CD14-positive monocyte (primary cell): ENCODE measurements at regions not wholly inside any gene's neighbourhood (a gene's known extent, or its start where the extent isn't known, plus 50 kb on each side); places are given as distances from the start of the nearest gene placed in this dataset.

ENCODE experiments used
- DNase-seq, 3 donors: peaks; one replicate each; pipeline ENCODE4 v3.0.0-alpha.2; 2011 to 2022
- H2AFZ ChIP-seq: 2 replicates; pipeline ENCODE4 v1.6.0; 2012; ENCODE audit warnings: mild to moderate bottlenecking, low read depth, low read length, inconsistent platforms; ENCODE audit not compliant: insufficient read depth, poor library complexity, severe bottlenecking
- H3K27ac ChIP-seq, 2 donors: 1 replicate in 1 of 2; 2 replicates in 1 of 2; pipeline ENCODE4 v1.5.1; 2012 to 2013; ENCODE audit warnings: low read length in 2 of 2, control low read depth in 1 of 2, inconsistent platforms in 1 of 2, low read depth in 1 of 2, mild to moderate bottlenecking in 1 of 2
- H3K27me3 ChIP-seq, 2 donors: one replicate each; pipeline versions ENCODE4 v1.6.0 to v1.6.1; 2011 to 2013; ENCODE audit warnings: low read length in 2 of 2; ENCODE audit not compliant: control insufficient read depth in 2 of 2, insufficient read depth in 2 of 2
- H3K36me3 ChIP-seq, 2 donors: replicated peaks in 1 of 2; 1 replicate in 1 of 2; 2 replicates in 1 of 2; pipeline versions ENCODE4 v1.5.1 to v1.6.1; 2012 to 2013; ENCODE audit warnings: low read length in 2 of 2, control low read depth in 1 of 2, inconsistent platforms in 1 of 2, mild to moderate bottlenecking in 1 of 2; ENCODE audit not compliant: insufficient read depth in 2 of 2, control insufficient read depth in 1 of 2
- H3K4me1 ChIP-seq, 2 donors: 1 replicate in 1 of 2; 2 replicates in 1 of 2; pipeline versions ENCODE4 v1.5.1 to v1.6.1; 2012 to 2013; ENCODE audit warnings: low read length in 2 of 2, control low read depth in 1 of 2, inconsistent platforms in 1 of 2, mild to moderate bottlenecking in 1 of 2, moderate library complexity in 1 of 2; ENCODE audit not compliant: insufficient read depth in 2 of 2, control insufficient read depth in 1 of 2
- H3K4me2 ChIP-seq: replicated peaks from 2 replicates; pipeline ENCODE3; 2012; ENCODE audit warnings: low read length, moderate library complexity, mild to moderate bottlenecking; ENCODE audit not compliant: poor library complexity, severe bottlenecking; ENCODE audit errors: extremely low read depth
- H3K4me3 ChIP-seq, 3 experiments: fragments of 200-600 bp in 1 of 3; sonication (generic) in 1 of 3; replicated peaks in 1 of 3; 1 replicate in 2 of 3; 2 replicates in 1 of 3; pipeline ENCODE4 v1.5.1; 2011 to 2013; ENCODE audit warnings: low read length in 3 of 3, mild to moderate bottlenecking in 3 of 3, control low read depth in 2 of 3, low read depth in 2 of 3, inconsistent platforms in 1 of 3, moderate library complexity in 1 of 3
- H3K79me2 ChIP-seq: 2 replicates; pipeline ENCODE4 v1.6.0; 2012; ENCODE audit warnings: mild to moderate bottlenecking, control low read depth, inconsistent platforms, low read length, moderate library complexity; ENCODE audit not compliant: insufficient read depth
- H3K9ac ChIP-seq: 2 replicates; pipeline ENCODE4 v1.6.0; 2017; ENCODE audit warnings: low read length, mild to moderate bottlenecking; ENCODE audit not compliant: insufficient read depth, poor library complexity, severe bottlenecking
- H3K9me3 ChIP-seq, 2 donors: replicated peaks in 1 of 2; 1 replicate in 1 of 2; 2 replicates in 1 of 2; pipeline versions ENCODE4 v1.5.1 to v1.6.1; 2012 to 2013; ENCODE audit warnings: low read length in 2 of 2, control low read depth in 1 of 2; ENCODE audit not compliant: control insufficient read depth in 1 of 2, insufficient read depth in 1 of 2
- H4K20me1 ChIP-seq: 2 replicates; pipeline ENCODE4 v1.6.0; 2012; ENCODE audit warnings: mild to moderate bottlenecking, low read length, control low read depth, moderate library complexity; ENCODE audit not compliant: insufficient read depth
- H3K27ac Mint-ChIP-seq, 7 donors: one replicate each; pipeline ENCODE4 v1.8.0; 2020; ENCODE audit warnings: mild to moderate bottlenecking in 7 of 7, mixed read lengths in 7 of 7, moderate library complexity in 6 of 7, inconsistent platforms in 2 of 7
- H3K27me3 Mint-ChIP-seq, 3 donors: one replicate each; pipeline ENCODE4 v1.8.0; 2021 to 2022; ENCODE audit warnings: low read depth in 3 of 3, mild to moderate bottlenecking in 3 of 3, mixed read lengths in 3 of 3, moderate library complexity in 3 of 3, inconsistent platforms in 1 of 3
- H3K36me3 Mint-ChIP-seq, 2 donors: one replicate each; pipeline ENCODE4 v1.8.0; 2020; ENCODE audit warnings: mixed read lengths in 2 of 2, inconsistent platforms in 1 of 2, mild to moderate bottlenecking in 1 of 2
- H3K4me1 Mint-ChIP-seq: one replicate; pipeline ENCODE4 v1.8.0; 2020; ENCODE audit warnings: mild to moderate bottlenecking, mixed read lengths
- H3K4me3 Mint-ChIP-seq, 2 donors: one replicate each; pipeline ENCODE4 v1.8.0; 2020; ENCODE audit warnings: mild to moderate bottlenecking in 2 of 2, mixed read lengths in 2 of 2, moderate library complexity in 1 of 2
- H3K9me3 Mint-ChIP-seq, 7 donors: one replicate each; pipeline ENCODE4 v1.8.0; 2020 to 2022; ENCODE audit warnings: mixed read lengths in 7 of 7, mild to moderate bottlenecking in 6 of 7, moderate library complexity in 6 of 7, inconsistent platforms in 2 of 7
- CTCF ChIP-seq: fragments of 200-600 bp; IDR thresholded peaks from one replicate; pipeline ENCODE4 v1.8.0; 2022; ENCODE audit warnings: antibody characterized with exemption, mild to moderate bottlenecking
- WGBS: methylation state at CpG from one replicate; pipeline ENCODE4 v1.1.5; 2013; ENCODE audit warnings: missing lambda C conversion rate; ENCODE audit not compliant: insufficient coverage; 5-methylcytosine and 5-hydroxymethylcytosine counted together
- intact Hi-C, 2 donors: fragments of 100-400 bp; cut with micrococcal nuclease; formaldehyde crosslinking; loops; one replicate each; pipeline versions ENCODE4 v1.15.0 to v1.15.1; 2023

DNA sequence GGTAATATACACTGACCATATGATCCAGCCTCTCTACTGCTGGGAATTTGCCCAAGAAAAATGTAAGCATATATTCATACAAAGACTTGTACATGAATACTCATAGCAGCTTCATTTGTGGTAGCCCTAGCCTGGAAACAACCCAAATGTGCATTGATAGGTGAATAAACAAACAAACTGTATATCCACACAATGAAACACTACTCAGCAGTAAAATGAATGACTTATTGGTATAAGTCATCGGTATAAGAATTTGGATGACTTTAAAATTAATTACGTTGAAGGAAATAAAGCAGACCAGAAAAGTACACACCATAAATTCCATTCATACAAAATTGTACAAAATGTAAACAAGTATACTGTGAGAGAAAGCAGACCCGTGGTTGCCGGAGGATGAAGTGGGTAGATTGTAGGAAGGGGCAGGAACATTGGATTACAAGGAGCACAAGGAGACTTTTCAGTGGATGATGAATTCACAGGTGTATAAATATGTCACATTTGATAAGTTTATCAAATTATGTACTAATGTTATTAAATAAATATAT lies 376.7 kb downstream of the TDRD15 start:
- DNase-seq: no peak
- H3K36me3 ChIP-seq: no peaks in the 10 kb centered on the region
- intact Hi-C loops: no loop called here
- no CpG with 5 or more reads among the region's 4 CpGs for WGBS
- no peaks in the 10 kb centered on the region for H4K20me1 ChIP-seq
- H3K4me2 ChIP-seq: no peak overlapping the region
- H3K4me1 ChIP-seq: no peaks in the 10 kb centered on the region
- Mint-ChIP-seq H3K4me3 (no peak overlapping the region), H3K9me3 (peaks cover 0 to 13% (median 3%) of the 10 kb centered on the region in 7 donors), H3K27me3 (peaks cover 0 to 1% (median 0%) of the 10 kb centered on the region in 3 donors), H3K4me1 (no peaks in the 10 kb centered on the region), H3K27ac (no peak overlapping the region), H3K36me3 (no peaks in the 10 kb centered on the region)
- H3K27ac ChIP-seq: no peak overlapping the region
- H3K27me3 ChIP-seq: no peaks in the 10 kb centered on the region
- no peak overlapping the region for H3K9ac ChIP-seq
- no peak for TF ChIP-seq CTCF
- H3K79me2 ChIP-seq: no peaks in the 10 kb centered on the region
- no peak overlapping the region for H2AFZ ChIP-seq
- peaks cover 0 to 10% of the 10 kb centered on the region in 2 donors for H3K9me3 ChIP-seq
- no peak overlapping the region for H3K4me3 ChIP-seq

GRCh38 chr2:21501376-21502027 lies 377.7 kb downstream of the TDRD15 start:
- no peak overlapping the region for H2AFZ ChIP-seq
- H3K36me3 ChIP-seq: no peaks in the 10 kb centered on the region
- H3K4me1 ChIP-seq: no peaks in the 10 kb centered on the region
- 100% methylated on average over 1 of the region's 5 CpGs for WGBS
- no peak overlapping the region for H3K27ac ChIP-seq
- no peak overlapping the region for H3K9ac ChIP-seq
- H3K27ac Mint-ChIP-seq: no peak overlapping the region
- no peaks in the 10 kb centered on the region for H3K36me3 Mint-ChIP-seq
- no peaks in the 10 kb centered on the region for H3K27me3 ChIP-seq
- H3K9me3 Mint-ChIP-seq: peaks cover 0 to 13% (median 3%) of the 10 kb centered on the region in 7 donors
- DNase-seq: no peak
- intact Hi-C loops: no loop called here
- TF ChIP-seq CTCF: no peak
- H3K9me3 ChIP-seq: peaks cover 0 to 8% of the 10 kb centered on the region in 2 donors
- peaks cover 0 to 1% (median 0%) of the 10 kb centered on the region in 3 donors for H3K27me3 Mint-ChIP-seq
- no peak overlapping the region for H3K4me3 ChIP-seq
- no peaks in the 10 kb centered on the region for H3K79me2 ChIP-seq
- no peaks in the 10 kb centered on the region for H4K20me1 ChIP-seq
- H3K4me3 Mint-ChIP-seq: no peak overlapping the region
- H3K4me1 Mint-ChIP-seq: no peaks in the 10 kb centered on the region
- H3K4me2 ChIP-seq: no peak overlapping the region
